GM23338 (cell line): ENCODE measurements at regions not wholly inside any gene's neighbourhood (a gene's known extent, or its start where the extent isn't known, plus 50 kb on each side); places are given as distances from the start of the nearest gene placed in this dataset.
"Not testable (repeated sequence)": the region's sequence is repeated elsewhere in the genome, so short reads cannot be mapped to it uniquely, and the experiment has no call there.

Source experiments
- ATAC-seq: fragments of 200-7000 bp; cut with Tn5 transposase; 3 replicates; pipeline ENCODE4 v1.9.1; 2020
- DNase-seq: peaks from one replicate; pipeline ENCODE4 v3.0.0-alpha.2; 2015; ENCODE audit warnings: low spot score
- H2AFZ ChIP-seq: fragments of 200-600 bp; sonication (generic); 2 replicates; pipeline ENCODE4 v1.8.0; 2016; ENCODE audit warnings: antibody characterized with exemption, mild to moderate bottlenecking, moderate library complexity
- H3F3A ChIP-seq: fragments of 200-600 bp; sonication (generic); replicated peaks from 2 replicates; pipeline ENCODE4 v1.8.0; 2017; ENCODE audit warnings: antibody characterized with exemption, mixed run types, low read depth
- H3K27ac ChIP-seq: fragments of 200-600 bp; sonication (generic); 2 replicates; pipeline ENCODE4 v1.6.1; 2016; ENCODE audit warnings: low read depth
- H3K27me3 ChIP-seq: fragments of 200-600 bp; sonication (generic); 2 replicates; pipeline ENCODE4 v1.8.0; 2016; ENCODE audit warnings: mild to moderate bottlenecking, mixed run types, moderate library complexity; ENCODE audit not compliant: insufficient read depth
- H3K36me3 ChIP-seq: fragments of 200-600 bp; sonication (generic); 2 replicates; pipeline ENCODE4 v1.8.0; 2016; ENCODE audit warnings: mild to moderate bottlenecking; ENCODE audit not compliant: insufficient read depth
- H3K4me1 ChIP-seq: fragments of 200-600 bp; sonication (generic); 2 replicates; pipeline ENCODE4 v1.8.0; 2016; ENCODE audit warnings: mild to moderate bottlenecking, moderate library complexity; ENCODE audit not compliant: insufficient read depth
- H3K4me2 ChIP-seq: fragments of 200-600 bp; sonication (generic); 2 replicates; pipeline ENCODE4 v1.7.1; 2017; ENCODE audit warnings: mixed run types
- H3K4me3 ChIP-seq: fragments of 200-600 bp; sonication (generic); 2 replicates; pipeline ENCODE4 v1.6.1; 2016; ENCODE audit warnings: mixed run types
- H3K79me2 ChIP-seq: fragments of 200-600 bp; sonication (generic); replicated peaks from 2 replicates; pipeline ENCODE4 v1.8.0; 2017; ENCODE audit warnings: mild to moderate bottlenecking; ENCODE audit not compliant: insufficient read depth
- H3K9me2 ChIP-seq: fragments of 200-600 bp; sonication (generic); 2 replicates; pipeline ENCODE4 v1.8.0; 2017; ENCODE audit not compliant: insufficient read depth
- H4K20me1 ChIP-seq: fragments of 200-600 bp; sonication (generic); replicated peaks from 2 replicates; pipeline ENCODE4 v1.8.0; 2017; ENCODE audit warnings: mild to moderate bottlenecking; ENCODE audit not compliant: insufficient read depth
- H3K27ac Mint-ChIP-seq: 2 replicates; pipeline ENCODE4 v1.8.0; 2020; ENCODE audit warnings: inconsistent platforms, mild to moderate bottlenecking, moderate library complexity, mixed read lengths
- H3K27me3 Mint-ChIP-seq: 3 replicates; pipeline ENCODE4 v1.8.0; 2022; ENCODE audit warnings: low read depth, mild to moderate bottlenecking, moderate library complexity, mixed read lengths, inconsistent platforms; ENCODE audit not compliant: insufficient read depth, poor library complexity
- H3K36me3 Mint-ChIP-seq: 3 replicates; pipeline ENCODE4 v1.8.0; 2021; ENCODE audit warnings: low read depth, mild to moderate bottlenecking, inconsistent platforms, moderate library complexity, mixed read lengths
- H3K4me1 Mint-ChIP-seq: 3 replicates; pipeline ENCODE4 v1.8.0; 2020; ENCODE audit warnings: mild to moderate bottlenecking, inconsistent platforms, mixed read lengths
- H3K4me3 Mint-ChIP-seq: 3 replicates; pipeline ENCODE4 v1.8.0; 2021; ENCODE audit warnings: moderate library complexity, mild to moderate bottlenecking, inconsistent platforms, mixed read lengths
- H3K9me3 Mint-ChIP-seq: 3 replicates; pipeline ENCODE4 v1.8.0; 2020; ENCODE audit warnings: moderate library complexity, mild to moderate bottlenecking, inconsistent platforms, mixed read lengths
- CREB1 ChIP-seq: fragments of 250-450 bp; sonication (Bioruptor Pico); IDR thresholded peaks from 2 replicates; pipeline ENCODE4 v1.5.0; 2020; ENCODE audit warnings: low read depth, mild to moderate bottlenecking, moderate library complexity
- ETS1 ChIP-seq: IDR thresholded peaks from 2 replicates; pipeline ENCODE4 v1.6.1; 2016; ENCODE audit warnings: antibody characterized with exemption
- EZH2 ChIP-seq: fragments of 200-600 bp; sonication (generic); IDR thresholded peaks from one replicate; pipeline ENCODE4 v1.8.0; 2017; ENCODE audit warnings: antibody characterized with exemption, mild to moderate bottlenecking, low read depth; ENCODE audit not compliant: unreplicated experiment
- EZH2phosphoT487 ChIP-seq: fragments of 200-600 bp; sonication (generic); IDR thresholded peaks from one replicate; pipeline ENCODE4 v1.8.1; 2018; ENCODE audit warnings: antibody characterized with exemption; ENCODE audit not compliant: unreplicated experiment
- NANOG ChIP-seq: IDR thresholded peaks from 2 replicates; pipeline ENCODE4 v1.6.1; 2016; ENCODE audit warnings: antibody characterized with exemption, borderline replicate concordance
- POLR2AphosphoS5 ChIP-seq: IDR thresholded peaks from 2 replicates; pipeline ENCODE4 v1.6.1; 2016; ENCODE audit warnings: antibody characterized with exemption, low read depth
- STAT1 ChIP-seq: IDR thresholded peaks from one replicate; pipeline ENCODE4 v1.6.1; 2016; ENCODE audit warnings: antibody characterized with exemption; ENCODE audit not compliant: unreplicated experiment
- ZNF331 ChIP-seq: fragments of 250-450 bp; sonication (Bioruptor Pico); IDR thresholded peaks from 2 replicates; pipeline ENCODE4 v1.5.0; 2020; ENCODE audit warnings: low read depth, mild to moderate bottlenecking, moderate library complexity

GRCh38 chr10:4240608-4241197, 455.7 kb upstream of the KLF6 start:
- Histone ChIP-seq H3K79me2 (no peaks in the 10 kb centered on the region), H3K36me3 (no peaks in the 10 kb centered on the region), H3K27ac (no peak overlapping the region; the same call in 1 of the 2 replicates), H3K4me2 (0 out of 2 replicates have a peak overlapping the region, but pooled peaks have one; percentile 17), H3K4me1 (peaks cover 20% of the 10 kb centered on the region), H2AFZ (0 out of 2 replicates have a peak overlapping the region, but pooled peaks have one; percentile 38), H3F3A (no peaks in the 10 kb centered on the region), H3K4me3 (no peak overlapping the region), H4K20me1 (no peaks in the 10 kb centered on the region), H3K9me2 (no peaks in the 10 kb centered on the region), H3K27me3 (no peaks in the 10 kb centered on the region)
- ATAC-seq, result peak; percentile 36; the same call in 1 of the 3 replicates
- peak overlapping the region; percentile 84 for H3K27ac Mint-ChIP-seq
- peaks cover 14% of the 10 kb centered on the region; the same call in 2 of the 3 replicates for H3K9me3 Mint-ChIP-seq
- TF ChIP-seq EZH2, result no peak
- TF ChIP-seq EZH2phosphoT487, result no peak
- TF ChIP-seq STAT1, result no peak
- no peak for TF ChIP-seq NANOG
- TF ChIP-seq ZNF331 (CRISPR knock-in tag), result no peak
- H3K27me3 Mint-ChIP-seq, result no peaks in the 10 kb centered on the region
- H3K4me1 Mint-ChIP-seq, result peaks cover 26% of the 10 kb centered on the region
- DNase-seq, result no peak
- no peak overlapping the region for H3K4me3 Mint-ChIP-seq
- H3K36me3 Mint-ChIP-seq, result peaks cover 3% of the 10 kb centered on the region; the same call in 1 of the 3 replicates

- peaks cover 14% of the 10 kb centered on the region; the same call in 2 of the 3 replicates for H3K9me3 Mint-ChIP-seq
- Histone ChIP-seq H3K36me3 (no peaks in the 10 kb centered on the region), H3K9me2 (no peaks in the 10 kb centered on the region), H3K27me3 (no peaks in the 10 kb centered on the region), H3K27ac (no peak overlapping the region), H4K20me1 (no peaks in the 10 kb centered on the region), H2AFZ (no peak overlapping the region), H3K79me2 (no peaks in the 10 kb centered on the region), H3F3A (no peaks in the 10 kb centered on the region), H3K4me3 (no peak overlapping the region), H3K4me2 (no peak overlapping the region), H3K4me1 (peaks cover 20% of the 10 kb centered on the region)
- no peak for ATAC-seq
- peaks cover 3% of the 10 kb centered on the region; the same call in 1 of the 3 replicates for H3K36me3 Mint-ChIP-seq
- TF ChIP-seq EZH2, result no peak
- no peak for TF ChIP-seq STAT1
- no peak for TF ChIP-seq EZH2phosphoT487
- no peak for TF ChIP-seq ETS1
- TF ChIP-seq POLR2AphosphoS5, result no peak
- no peak for TF ChIP-seq CREB1 (CRISPR knock-in tag)
- H3K4me3 Mint-ChIP-seq, result no peak overlapping the region
- no peak for DNase-seq
- H3K4me1 Mint-ChIP-seq, result peaks cover 26% of the 10 kb centered on the region
- no peaks in the 10 kb centered on the region for H3K27me3 Mint-ChIP-seq
- H3K27ac Mint-ChIP-seq, result no peak overlapping the region
These were observed 454.2 kb upstream of the KLF6 start for GRCh38 chr10:4239186-4239585.

GRCh38 chr10:4236905-4237304, 451.9 kb upstream of the KLF6 start:
- not testable (repeated sequence) for H3K27ac ChIP-seq, H3K4me3 ChIP-seq, DNase-seq, H3F3A ChIP-seq, H3K27me3 ChIP-seq, H3K27me3 Mint-ChIP-seq, H2AFZ ChIP-seq, H3K36me3 ChIP-seq, H3K4me3 Mint-ChIP-seq, H3K4me2 ChIP-seq, ATAC-seq, H3K9me2 ChIP-seq, H4K20me1 ChIP-seq, H3K79me2 ChIP-seq, H3K27ac Mint-ChIP-seq, H3K36me3 Mint-ChIP-seq
- H3K4me1 Mint-ChIP-seq, result peaks cover 15% of the 10 kb centered on the region
- peaks cover 14% of the 10 kb centered on the region; the same call in 2 of the 3 replicates for H3K9me3 Mint-ChIP-seq
- H3K4me1 ChIP-seq, result peaks cover 13% of the 10 kb centered on the region
